A549 (cell line): ENCODE measurements at regions not wholly inside any gene's neighbourhood (a gene's known extent, or its start where the extent isn't known, plus 50 kb on each side); places are given as distances from the start of the nearest gene placed in this dataset.

Experiments used
- ATAC-seq, 2 experiments: fragments of 200-7000 bp in 1 of 2; fragments of >200 bp in 1 of 2; cut with Nextera tagmentation in 1 of 2; cut with Tn5 transposase in 1 of 2; 3 replicates each; pipeline versions ENCODE4 v1.8.0 to v1.9.1; 2018 to 2020; ENCODE audit warnings: mild to moderate bottlenecking in 1 of 2, moderate library complexity in 1 of 2
- CTCF ChIA-PET: fragments of 300-600 bp; sonication (Branson Sonifier 250); formaldehyde crosslinking; extraction: SDS; loops from one replicate; lab custom pipeline; 2021; ENCODE audit warnings: antibody characterized with exemption, inconsistent platforms; lab: Yijun Ruan, JAX
- POLR2A ChIA-PET: fragments of 350-600 bp; formaldehyde crosslinking; extraction: SDS; loops from one replicate; lab custom pipeline; 2021; ENCODE audit warnings: antibody characterized with exemption, inconsistent platforms; lab: Yijun Ruan, JAX
- DNase-seq, 2 experiments: peaks; one replicate each; pipeline versions ENCODE4 v3.0.0 to v3.0.0-alpha.2; 2011 to 2016; ENCODE audit warnings: low read depth in 1 of 2, low spot score in 1 of 2
- FAIRE-seq: peaks from 2 replicates; lab custom pipeline; 2011; peaks lifted over from hg19 to GRCh38; lab: Jason Lieb, UNC
- H3K27ac ChIP-seq, 2 experiments: fragments of >200 bp; sonication (Bioruptor Twin); formaldehyde crosslinking; 3 replicates each; pipeline ENCODE4 v1.5.1; 2016 to 2017
- H3K4me1 ChIP-seq: fragments of >200 bp; sonication (Bioruptor Twin); formaldehyde crosslinking; 3 replicates; pipeline ENCODE4 v1.6.1; 2016
- H3K4me2 ChIP-seq: fragments of >200 bp; sonication (Bioruptor Twin); formaldehyde crosslinking; 3 replicates; pipeline ENCODE4 v1.6.1; 2016
- H3K4me3 ChIP-seq: fragments of >200 bp; sonication (Bioruptor Twin); formaldehyde crosslinking; 3 replicates; pipeline ENCODE4 v1.5.1; 2016
- H3K9me3 ChIP-seq: fragments of >200 bp; sonication (Bioruptor Twin); formaldehyde crosslinking; 3 replicates; pipeline ENCODE4 v1.6.1; 2016
- ATOH8 ChIP-seq: fragments of 250-450 bp; sonication (Bioruptor Pico); IDR thresholded peaks from 2 replicates; pipeline ENCODE4 v1.5.0; 2020; ENCODE audit warnings: low read depth, mild to moderate bottlenecking, moderate library complexity
- BCL3 ChIP-seq: fragments of >200 bp; sonication (Bioruptor Twin); formaldehyde crosslinking; IDR thresholded peaks from 3 replicates; pipeline ENCODE4 v1.6.1; 2016
- CBX2 ChIP-seq: fragments of 200-600 bp; sonication (generic); IDR thresholded peaks from 2 replicates; pipeline ENCODE4 v1.6.1; 2016; ENCODE audit warnings: low read depth, mild to moderate bottlenecking, borderline replicate concordance
- CHD2 ChIP-seq: fragments of 150-350 bp; IDR thresholded peaks from 2 replicates; pipeline ENCODE4 v1.6.1; 2014; ENCODE audit warnings: low read length; ENCODE audit not compliant: partially characterized antibody
- CTCF ChIP-seq: fragments of >200 bp; sonication (Bioruptor Twin); formaldehyde crosslinking; IDR thresholded peaks from 3 replicates; pipeline ENCODE4 v1.5.1; 2016
- E2F6 ChIP-seq: IDR thresholded peaks from 2 replicates; pipeline ENCODE4 v1.6.1; 2012; ENCODE audit warnings: low read depth, borderline replicate concordance
- FOSL2 ChIP-seq, 2 experiments: fragments of 450-650 bp in 1 of 2; fragments of >200 bp in 1 of 2; sonication (Bioruptor Twin) in 1 of 2; formaldehyde crosslinking; IDR thresholded peaks; 2 replicates each; pipeline versions ENCODE4 v1.5.0 to v1.6.1; 2016 to 2020; ENCODE audit warnings: mild to moderate bottlenecking in 1 of 2, moderate library complexity in 1 of 2
- GATA3 ChIP-seq: IDR thresholded peaks from 2 replicates; pipeline ENCODE4 v1.6.1; 2012; ENCODE audit warnings: borderline replicate concordance
- HOXB5 ChIP-seq: fragments of 250-450 bp; sonication (Bioruptor Pico); IDR thresholded peaks from 2 replicates; pipeline ENCODE4 v1.5.0; 2020; ENCODE audit warnings: mild to moderate bottlenecking, moderate library complexity
- JUNB ChIP-seq: fragments of >200 bp; sonication (Bioruptor Twin); formaldehyde crosslinking; IDR thresholded peaks from 2 replicates; pipeline ENCODE4 v1.6.1; 2016
- MAFK ChIP-seq: fragments of 450-650 bp; IDR thresholded peaks from 2 replicates; pipeline ENCODE4 v1.6.1; 2014; ENCODE audit not compliant: partially characterized antibody
- NFE2L2 ChIP-seq: fragments of 150-350 bp; conservative IDR thresholded peaks from 2 replicates; pipeline ENCODE4 v1.6.1; 2014; ENCODE audit warnings: low read length
- NPAS2 ChIP-seq: fragments of 250-450 bp; sonication (Bioruptor Pico); IDR thresholded peaks from 2 replicates; pipeline ENCODE4 v1.8.0; 2022; ENCODE audit warnings: mild to moderate bottlenecking, moderate library complexity, borderline replicate concordance
- POLR2AphosphoS2 ChIP-seq: conservative IDR thresholded peaks from 2 replicates; pipeline ENCODE4 v1.6.1; 2012; ENCODE audit warnings: low read length, improper control_type of control experiment, inconsistent platforms
- RNF2 ChIP-seq: fragments of 200-600 bp; sonication (generic); IDR thresholded peaks from 2 replicates; pipeline ENCODE4 v1.6.1; 2016; ENCODE audit warnings: low read depth, mild to moderate bottlenecking, antibody characterized with exemption, moderate library complexity, borderline replicate concordance
- TP53 ChIP-seq: fragments of 250-450 bp; sonication (Bioruptor Pico); IDR thresholded peaks from 2 replicates; pipeline ENCODE4 v1.5.0; 2021; ENCODE audit warnings: mild to moderate bottlenecking, moderate library complexity
- USF2 ChIP-seq: fragments of 450-650 bp; IDR thresholded peaks from 2 replicates; pipeline ENCODE4 v1.6.1; 2014; ENCODE audit warnings: antibody characterized with exemption
- ZC3H11A ChIP-seq: fragments of 450-650 bp; IDR thresholded peaks from 2 replicates; pipeline ENCODE4 v1.6.1; 2014; ENCODE audit warnings: antibody characterized with exemption, mild to moderate bottlenecking
- WGBS: methylation state at CpG from one replicate; pipeline ENCODE4 v1.1.6; 2017; ENCODE audit errors: missing lambda C conversion rate; 5-methylcytosine and 5-hydroxymethylcytosine counted together

GRCh38 chr7:92987538-92987937 is 130.2 kb downstream of the SAMD9 start:
- FAIRE-seq (no peak), ATAC-seq (no peak), DNase-seq (no peak)
- Histone ChIP-seq H3K4me3 (no peak overlapping the region), H3K27ac (no peak overlapping the region), H3K4me2 (no peak overlapping the region), H3K9me3 (0 out of 3 replicates have a peak, but pooled peaks cover 6% of the 10 kb centered on the region), H3K4me1 (no peaks in the 10 kb centered on the region)
- 15% methylated on average over 3 of the region's 3 CpGs for WGBS
- POLR2A ChIA-PET: interaction anchor here (1.0 kb wide), 1 partner anchor 459 kb away, joined by 3 read pairs; the partner anchor contains the start of genes PEX1 and RBM48
- TF ChIP-seq GATA3: no peak
- no peak for TF ChIP-seq NPAS2 (CRISPR knock-in tag)
- TF ChIP-seq FOSL2 (IDR thresholded peaks at IDR 0.05): no peak
- no peak for TF ChIP-seq FOSL2 (CRISPR knock-in tag; IDR thresholded peaks at IDR 0.05)
- TF ChIP-seq ZC3H11A: no peak
- CTCF ChIA-PET: no interaction called here

GRCh38 chr7:92987095-92987494 is 130.7 kb downstream of the SAMD9 start:
- CTCF ChIA-PET: no interaction called here
- no peak for FAIRE-seq

GRCh38 chr7:92982928-92983327 is 134.9 kb downstream of the SAMD9 start:
- POLR2A ChIA-PET: no interaction called here
- Histone ChIP-seq H3K27ac (no peak overlapping the region), H3K4me3 (no peak overlapping the region)
- FAIRE-seq: peak; percentile 13
- WGBS: 12% methylated on average over 1 of the region's 1 CpG
- TF ChIP-seq HOXB5 (CRISPR knock-in tag) (no peak), RNF2 (no peak), CHD2 (no peak), BCL3 (no peak), GATA3 (no peak), CBX2 (no peak), E2F6 (no peak), POLR2AphosphoS2 (no peak), CTCF (no peak), ATOH8 (CRISPR knock-in tag) (no peak), MAFK (no peak), TP53 (no peak), NFE2L2 (no peak), USF2 (no peak)
- TF ChIP-seq, all 56 proteins: peak for 0
- no peak overlapping the region for H3K4me2 ChIP-seq
- H3K9me3 ChIP-seq: peaks cover 12% of the 10 kb centered on the region
- ATAC-seq (no peak), DNase-seq (no peak)
- CTCF ChIA-PET: interaction anchor here (1.0 kb wide), 1 partner anchor 17 kb away, joined by 4 read pairs; no protein-coding TSS in a partner anchor
- no peaks in the 10 kb centered on the region for H3K4me1 ChIP-seq

More at GRCh38 chr7:92987095-92987494, 130.7 kb downstream of the SAMD9 start:
- TF ChIP-seq JUNB: no peak
- TF ChIP-seq, all 56 proteins: peak for 0
- DNase-seq (no peak), ATAC-seq (no peak)
- Histone ChIP-seq H3K4me1 (no peaks in the 10 kb centered on the region), H3K27ac (no peak overlapping the region), H3K4me2 (no peak overlapping the region), H3K9me3 (0 out of 3 replicates have a peak, but pooled peaks cover 6% of the 10 kb centered on the region), H3K4me3 (no peak overlapping the region)
- POLR2A ChIA-PET: no interaction called here
